K562 (cell line): ENCODE measurements at regions not wholly inside any gene's neighbourhood (a gene's known extent, or its start where the extent isn't known, plus 50 kb on each side); places are given as distances from the start of the nearest gene placed in this dataset.

Source experiments
- ATAC-seq: fragments of 200-7000 bp; cut with Tn5 transposase; 3 replicates; pipeline ENCODE4 v1.9.1; 2020; ENCODE audit warnings: moderate library complexity
- BruUV-seq: library from RNA; stranded (reverse); fragments of 400-500 nt; replicated peaks from 2 replicates; lab custom pipeline; 2021; lab: Mats Ljungman, UMichigan
- CTCF ChIA-PET: fragments of 300-600 bp; formaldehyde crosslinking; extraction: SDS; loops from one replicate; lab custom pipeline; 2021; ENCODE audit warnings: low intra/inter-chr PET ratio; lab: Yijun Ruan, JAX
- POLR2A ChIA-PET: fragments of 300-600, 350-650 bp; sonication (Branson Sonifier 250); formaldehyde crosslinking; extraction: SDS; loops from one replicate; lab custom pipeline; 2021; ENCODE audit warnings: antibody characterized with exemption, inconsistent platforms; lab: Yijun Ruan, JAX
- DNase-seq, 4 experiments: peaks; one replicate each; pipeline versions ENCODE4 v3.0.0 to v3.0.0-alpha.2; 2011 to 2018; ENCODE audit warnings: low spot score in 3 of 4, mixed read lengths in 3 of 4; ENCODE audit errors: extremely low read depth in 1 of 4
- FAIRE-seq: peaks from 2 replicates; lab custom pipeline; 2011; peaks lifted over from hg19 to GRCh38; lab: Jason Lieb, UNC
- H2AFZ ChIP-seq: 2 replicates; pipeline ENCODE4 v1.6.0; 2011; ENCODE audit warnings: low read depth, low read length, control low read depth, inconsistent platforms
- H3K27ac ChIP-seq: fragments of 200-600 bp; 3 replicates; pipeline ENCODE4 v1.8.0; 2011; ENCODE audit warnings: low read depth, mild to moderate bottlenecking, control low read depth, inconsistent platforms, low read length, moderate library complexity, mixed read lengths; ENCODE audit errors: extremely low read depth
- H3K27me3 ChIP-seq, 2 experiments: fragments of 300-600 bp in 1 of 2; 2 replicates in 1 of 2; 3 replicates in 1 of 2; pipeline versions ENCODE4 v1.6.0 to v1.8.0; 2011; ENCODE audit warnings: inconsistent platforms in 2 of 2, low read length in 2 of 2, mild to moderate bottlenecking in 1 of 2, mixed read lengths in 1 of 2, moderate library complexity in 1 of 2; ENCODE audit not compliant: control insufficient read depth in 2 of 2, insufficient read depth in 2 of 2
- H3K36me3 ChIP-seq: fragments of 300-600 bp; 3 replicates; pipeline ENCODE4 v1.8.0; 2011; ENCODE audit warnings: mild to moderate bottlenecking, low read length, inconsistent platforms; ENCODE audit not compliant: control insufficient read depth, insufficient read depth
- H3K4me1 ChIP-seq, 2 experiments: fragments of 200-600 bp in 1 of 2; replicated peaks in 1 of 2; 2 replicates in 1 of 2; 3 replicates in 1 of 2; pipeline versions ENCODE4 v1.5.1 to v1.8.0; 2011; ENCODE audit warnings: inconsistent platforms in 2 of 2, low read length in 2 of 2, mild to moderate bottlenecking in 1 of 2, mixed read lengths in 1 of 2, moderate library complexity in 1 of 2; ENCODE audit not compliant: control insufficient read depth in 2 of 2, insufficient read depth in 2 of 2
- H3K4me2 ChIP-seq: 2 replicates; pipeline ENCODE4 v1.6.1; 2011; ENCODE audit warnings: low read length, control low read depth, inconsistent platforms, mixed read lengths; ENCODE audit not compliant: insufficient read depth
- H3K4me3 ChIP-seq: fragments of 200-600 bp; sonication (generic), shearing (Covaris generic); 2 replicates; pipeline ENCODE4 v1.5.1; 2016; ENCODE audit warnings: control low read depth, inconsistent platforms
- H3K79me2 ChIP-seq: fragments of 200-600 bp; 3 replicates; pipeline ENCODE4 v1.8.0; 2011; ENCODE audit warnings: low read length, inconsistent platforms; ENCODE audit not compliant: control insufficient read depth, insufficient read depth
- H3K9ac ChIP-seq, 2 experiments: 2 replicates each; pipeline versions ENCODE4 v1.6.0 to v1.6.1; 2011; ENCODE audit warnings: low read depth in 2 of 2, low read length in 2 of 2, control low read depth in 1 of 2, inconsistent platforms in 1 of 2, mild to moderate bottlenecking in 1 of 2, mixed read lengths in 1 of 2; ENCODE audit not compliant: insufficient read depth in 1 of 2
- H3K9me1 ChIP-seq: one replicate; pipeline ENCODE4 v1.6.0; 2011; ENCODE audit warnings: inconsistent platforms, mild to moderate bottlenecking, low read length, moderate library complexity; ENCODE audit not compliant: control insufficient read depth, insufficient read depth
- H3K9me3 ChIP-seq: replicated peaks from 2 replicates; pipeline ENCODE4 v1.5.1; 2011; ENCODE audit warnings: low read depth, low read length, inconsistent platforms; ENCODE audit not compliant: control insufficient read depth, insufficient read depth
- H4K20me1 ChIP-seq: replicated peaks from 2 replicates; pipeline ENCODE4 v1.6.1; 2011; ENCODE audit warnings: low read length, inconsistent platforms, mixed read lengths; ENCODE audit not compliant: control insufficient read depth, insufficient read depth
- CHD1 ChIP-seq: fragments of 200-600 bp; sonication (generic); IDR thresholded peaks from one replicate; pipeline ENCODE4 v1.6.1; 2012; ENCODE audit warnings: mild to moderate bottlenecking, moderate library complexity, low read length, inconsistent platforms
- FIP1L1 ChIP-seq: fragments of 200-400 bp; formaldehyde crosslinking; IDR thresholded peaks from 2 replicates; pipeline ENCODE4 v1.6.1; 2018; ENCODE audit warnings: mild to moderate bottlenecking, low read depth, low read length; ENCODE audit not compliant: poor library complexity, severe bottlenecking
- KDM1A ChIP-seq, 2 experiments: fragments of 450-650 bp; IDR thresholded peaks; 2 replicates each; pipeline ENCODE4 v1.6.1; 2016; ENCODE audit warnings: mild to moderate bottlenecking in 2 of 2
- PCBP2 ChIP-seq: fragments of 200-400 bp; formaldehyde crosslinking; IDR thresholded peaks from 2 replicates; pipeline ENCODE4 v1.6.1; 2018; ENCODE audit warnings: low read length, low read depth, mild to moderate bottlenecking, moderate library complexity; ENCODE audit not compliant: poor library complexity, severe bottlenecking
- PHF21A ChIP-seq: fragments of 450-650 bp; IDR thresholded peaks from 2 replicates; pipeline ENCODE4 v1.6.1; 2017; ENCODE audit warnings: low read depth, borderline replicate concordance
- RBM15 ChIP-seq: fragments of 200-400 bp; formaldehyde crosslinking; IDR thresholded peaks from 2 replicates; pipeline ENCODE4 v1.6.1; 2018; ENCODE audit warnings: mild to moderate bottlenecking, low read length, moderate library complexity; ENCODE audit not compliant: insufficient read depth
- SPI1 ChIP-seq: IDR thresholded peaks from 2 replicates; pipeline ENCODE4 v1.6.1; 2011; ENCODE audit warnings: low read depth, low read length, control low read depth, borderline replicate concordance
- ZNF239 ChIP-seq: fragments of 250-450 bp; sonication (Bioruptor Pico); IDR thresholded peaks from 2 replicates; pipeline ENCODE4 v1.4.0; 2020; ENCODE audit warnings: mild to moderate bottlenecking
- ZNF444 ChIP-seq: fragments of 250-450 bp; sonication (Bioruptor Pico); IDR thresholded peaks from 2 replicates; pipeline ENCODE4 v1.4.0; 2020; ENCODE audit warnings: mild to moderate bottlenecking, moderate library complexity
- WGBS: fragments of 100-300 bp; shearing (Covaris generic); methylation state at CpG from one replicate; pipeline ENCODE4 v1.1.6; 2016; ENCODE audit warnings: low coverage, mixed read lengths; ENCODE audit not compliant: insufficient coverage; ENCODE audit errors: missing lambda C conversion rate; 5-methylcytosine and 5-hydroxymethylcytosine counted together
- in situ Hi-C: fragments of 300-500 bp; cut with MboI; formaldehyde crosslinking; loops from 4 replicates; pipeline ENCODE4 v1.15.0; 2018; ENCODE audit warnings: inconsistent platforms, mixed read lengths
- intact Hi-C: fragments of 100-400 bp; cut with micrococcal nuclease; formaldehyde crosslinking; loops from 2 replicates; pipeline ENCODE4 v1.14.2; 2022
- TF ChIP-seq, protein P1 (sequence below): fragments of 250-450 bp; sonication (Bioruptor Pico); IDR thresholded peaks from 2 replicates; pipeline ENCODE4 v1.5.0; 2021; ENCODE audit warnings: mild to moderate bottlenecking, borderline replicate concordance
- TF ChIP-seq, protein P2 (sequence below): fragments of 450-650 bp; IDR thresholded peaks from 2 replicates; pipeline ENCODE4 v1.6.1; 2016; ENCODE audit warnings: low read depth, mild to moderate bottlenecking, moderate library complexity
- TF ChIP-seq, protein P3 (sequence below): fragments of 250-450 bp; sonication (Bioruptor Pico); IDR thresholded peaks from 2 replicates; pipeline ENCODE4 v1.5.0; 2022; ENCODE audit warnings: mild to moderate bottlenecking
- TF ChIP-seq, protein P4 (sequence below): sonication (generic); formaldehyde crosslinking; IDR thresholded peaks from 2 replicates; pipeline ENCODE4 v1.8.0; 2023; ENCODE audit warnings: mild to moderate bottlenecking, missing genetic modification reagents

DNA sequence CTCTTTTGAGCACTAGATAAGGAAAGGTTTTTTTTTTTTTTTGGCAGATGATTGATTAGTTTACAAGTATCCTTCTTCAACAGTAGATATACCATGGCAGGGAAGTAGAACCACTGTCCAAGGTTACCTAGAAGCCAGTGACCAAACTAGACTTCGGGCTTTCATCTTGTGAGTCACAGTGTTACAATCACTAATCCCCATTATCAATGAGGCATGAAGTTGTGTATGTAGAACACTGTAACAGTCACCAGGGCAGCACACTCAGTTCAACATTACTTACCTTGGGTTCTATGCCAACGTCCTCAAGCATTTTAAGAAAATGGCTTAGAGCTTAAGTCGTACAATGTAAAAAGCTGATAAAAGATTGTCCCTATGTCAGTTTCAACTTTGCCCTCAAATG, 430.9 kb downstream of the ETS1 start (continued):
- TF ChIP-seq, protein P1, sequence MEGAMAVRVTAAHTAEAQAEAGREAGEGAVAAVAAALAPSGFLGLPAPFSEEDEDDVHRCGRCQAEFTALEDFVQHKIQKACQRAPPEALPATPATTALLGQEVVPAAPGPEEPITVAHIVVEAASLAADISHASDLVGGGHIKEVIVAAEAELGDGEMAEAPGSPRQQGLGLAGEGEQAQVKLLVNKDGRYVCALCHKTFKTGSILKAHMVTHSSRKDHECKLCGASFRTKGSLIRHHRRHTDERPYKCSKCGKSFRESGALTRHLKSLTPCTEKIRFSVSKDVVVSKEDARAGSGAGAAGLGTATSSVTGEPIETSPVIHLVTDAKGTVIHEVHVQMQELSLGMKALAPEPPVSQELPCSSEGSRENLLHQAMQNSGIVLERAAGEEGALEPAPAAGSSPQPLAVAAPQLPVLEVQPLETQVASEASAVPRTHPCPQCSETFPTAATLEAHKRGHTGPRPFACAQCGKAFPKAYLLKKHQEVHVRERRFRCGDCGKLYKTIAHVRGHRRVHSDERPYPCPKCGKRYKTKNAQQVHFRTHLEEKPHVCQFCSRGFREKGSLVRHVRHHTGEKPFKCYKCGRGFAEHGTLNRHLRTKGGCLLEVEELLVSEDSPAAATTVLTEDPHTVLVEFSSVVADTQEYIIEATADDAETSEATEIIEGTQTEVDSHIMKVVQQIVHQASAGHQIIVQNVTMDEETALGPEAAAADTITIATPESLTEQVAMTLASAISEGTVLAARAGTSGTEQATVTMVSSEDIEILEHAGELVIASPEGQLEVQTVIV (CRISPR knock-in tag), result no peak
- TF ChIP-seq, protein P2, sequence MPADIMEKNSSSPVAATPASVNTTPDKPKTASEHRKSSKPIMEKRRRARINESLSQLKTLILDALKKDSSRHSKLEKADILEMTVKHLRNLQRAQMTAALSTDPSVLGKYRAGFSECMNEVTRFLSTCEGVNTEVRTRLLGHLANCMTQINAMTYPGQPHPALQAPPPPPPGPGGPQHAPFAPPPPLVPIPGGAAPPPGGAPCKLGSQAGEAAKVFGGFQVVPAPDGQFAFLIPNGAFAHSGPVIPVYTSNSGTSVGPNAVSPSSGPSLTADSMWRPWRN, result no peak
- no peak for TF ChIP-seq PCBP2
- TF ChIP-seq, protein P3, sequence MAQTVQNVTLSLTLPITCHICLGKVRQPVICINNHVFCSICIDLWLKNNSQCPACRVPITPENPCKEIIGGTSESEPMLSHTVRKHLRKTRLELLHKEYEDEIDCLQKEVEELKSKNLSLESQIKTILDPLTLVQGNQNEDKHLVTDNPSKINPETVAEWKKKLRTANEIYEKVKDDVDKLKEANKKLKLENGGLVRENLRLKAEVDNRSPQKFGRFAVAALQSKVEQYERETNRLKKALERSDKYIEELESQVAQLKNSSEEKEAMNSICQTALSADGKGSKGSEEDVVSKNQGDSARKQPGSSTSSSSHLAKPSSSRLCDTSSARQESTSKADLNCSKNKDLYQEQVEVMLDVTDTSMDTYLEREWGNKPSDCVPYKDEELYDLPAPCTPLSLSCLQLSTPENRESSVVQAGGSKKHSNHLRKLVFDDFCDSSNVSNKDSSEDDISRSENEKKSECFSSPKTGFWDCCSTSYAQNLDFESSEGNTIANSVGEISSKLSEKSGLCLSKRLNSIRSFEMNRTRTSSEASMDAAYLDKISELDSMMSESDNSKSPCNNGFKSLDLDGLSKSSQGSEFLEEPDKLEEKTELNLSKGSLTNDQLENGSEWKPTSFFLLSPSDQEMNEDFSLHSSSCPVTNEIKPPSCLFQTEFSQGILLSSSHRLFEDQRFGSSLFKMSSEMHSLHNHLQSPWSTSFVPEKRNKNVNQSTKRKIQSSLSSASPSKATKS (CRISPR knock-in tag), result no peak
- no peak for TF ChIP-seq SPI1

DNA sequence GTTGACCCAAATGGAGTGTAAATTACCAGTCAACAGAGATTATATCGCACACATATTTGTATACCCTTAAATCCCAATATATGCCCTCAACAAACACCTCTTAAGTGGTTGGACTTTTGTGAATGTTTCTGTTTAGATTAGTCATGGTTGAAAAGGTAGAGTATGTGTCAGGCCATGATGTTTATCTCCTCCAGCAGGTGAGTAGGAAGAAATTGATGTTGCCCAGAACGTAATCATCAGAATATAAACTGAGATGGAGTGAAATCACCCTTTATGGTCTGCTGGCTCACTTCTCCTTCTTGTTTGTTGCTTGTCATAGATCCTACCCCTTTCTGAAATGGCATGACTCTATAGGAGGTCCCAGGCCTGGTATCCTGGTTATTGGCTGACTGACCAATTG, 431.8 kb downstream of the ETS1 start:
- no peaks in the 10 kb centered on the region for H3K27me3 ChIP-seq
- intact Hi-C loops (loop anchor here (5.0 kb wide), 1 partner anchor 1713 kb away; no protein-coding TSS in a partner anchor), in situ Hi-C loops (no loop called here)
- no peak for ATAC-seq
- no peaks in the 10 kb centered on the region for H3K4me1 ChIP-seq
- no peak overlapping the region for H3K27ac ChIP-seq
- DNase-seq, result no peak
- FAIRE-seq, result no peak
- ChIA-PET CTCF (no interaction called here), POLR2A (no interaction called here)
- H3K79me2 ChIP-seq, result no peaks in the 10 kb centered on the region
- no peak overlapping the region for H3K4me2 ChIP-seq
- no TSS peak for BruUV-seq
- no peaks in the 10 kb centered on the region for H3K36me3 ChIP-seq
- H2AFZ ChIP-seq, result no peak overlapping the region
- H3K9me3 ChIP-seq, result no peaks in the 10 kb centered on the region
- no peaks in the 10 kb centered on the region for H3K9me1 ChIP-seq
- no peak overlapping the region for H3K9ac ChIP-seq
- WGBS, result 0% methylated on average over 2 of the region's 2 CpGs
- no peaks in the 10 kb centered on the region for H4K20me1 ChIP-seq
- H3K4me3 ChIP-seq, result no peak overlapping the region
- TF ChIP-seq ZNF239, result no peak
- no peak for TF ChIP-seq CHD1
- no peak for TF ChIP-seq PHF21A
- TF ChIP-seq KDM1A (IDR thresholded peaks at IDR 0.05), result no peak
- TF ChIP-seq FIP1L1, result no peak
- TF ChIP-seq, protein P4, sequence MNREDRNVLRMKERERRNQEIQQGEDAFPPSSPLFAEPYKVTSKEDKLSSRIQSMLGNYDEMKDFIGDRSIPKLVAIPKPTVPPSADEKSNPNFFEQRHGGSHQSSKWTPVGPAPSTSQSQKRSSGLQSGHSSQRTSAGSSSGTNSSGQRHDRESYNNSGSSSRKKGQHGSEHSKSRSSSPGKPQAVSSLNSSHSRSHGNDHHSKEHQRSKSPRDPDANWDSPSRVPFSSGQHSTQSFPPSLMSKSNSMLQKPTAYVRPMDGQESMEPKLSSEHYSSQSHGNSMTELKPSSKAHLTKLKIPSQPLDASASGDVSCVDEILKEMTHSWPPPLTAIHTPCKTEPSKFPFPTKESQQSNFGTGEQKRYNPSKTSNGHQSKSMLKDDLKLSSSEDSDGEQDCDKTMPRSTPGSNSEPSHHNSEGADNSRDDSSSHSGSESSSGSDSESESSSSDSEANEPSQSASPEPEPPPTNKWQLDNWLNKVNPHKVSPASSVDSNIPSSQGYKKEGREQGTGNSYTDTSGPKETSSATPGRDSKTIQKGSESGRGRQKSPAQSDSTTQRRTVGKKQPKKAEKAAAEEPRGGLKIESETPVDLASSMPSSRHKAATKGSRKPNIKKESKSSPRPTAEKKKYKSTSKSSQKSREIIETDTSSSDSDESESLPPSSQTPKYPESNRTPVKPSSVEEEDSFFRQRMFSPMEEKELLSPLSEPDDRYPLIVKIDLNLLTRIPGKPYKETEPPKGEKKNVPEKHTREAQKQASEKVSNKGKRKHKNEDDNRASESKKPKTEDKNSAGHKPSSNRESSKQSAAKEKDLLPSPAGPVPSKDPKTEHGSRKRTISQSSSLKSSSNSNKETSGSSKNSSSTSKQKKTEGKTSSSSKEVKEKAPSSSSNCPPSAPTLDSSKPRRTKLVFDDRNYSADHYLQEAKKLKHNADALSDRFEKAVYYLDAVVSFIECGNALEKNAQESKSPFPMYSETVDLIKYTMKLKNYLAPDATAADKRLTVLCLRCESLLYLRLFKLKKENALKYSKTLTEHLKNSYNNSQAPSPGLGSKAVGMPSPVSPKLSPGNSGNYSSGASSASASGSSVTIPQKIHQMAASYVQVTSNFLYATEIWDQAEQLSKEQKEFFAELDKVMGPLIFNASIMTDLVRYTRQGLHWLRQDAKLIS, result no peak
- no peak for TF ChIP-seq ZNF444 (CRISPR knock-in tag)
- no peak for TF ChIP-seq RBM15
